ENCODE measurements at regions not wholly inside any gene's neighbourhood (a gene's known extent, or its start where the extent isn't known, plus 50 kb on each side); places are given as distances from the start of the nearest gene placed in this dataset.

DNA sequence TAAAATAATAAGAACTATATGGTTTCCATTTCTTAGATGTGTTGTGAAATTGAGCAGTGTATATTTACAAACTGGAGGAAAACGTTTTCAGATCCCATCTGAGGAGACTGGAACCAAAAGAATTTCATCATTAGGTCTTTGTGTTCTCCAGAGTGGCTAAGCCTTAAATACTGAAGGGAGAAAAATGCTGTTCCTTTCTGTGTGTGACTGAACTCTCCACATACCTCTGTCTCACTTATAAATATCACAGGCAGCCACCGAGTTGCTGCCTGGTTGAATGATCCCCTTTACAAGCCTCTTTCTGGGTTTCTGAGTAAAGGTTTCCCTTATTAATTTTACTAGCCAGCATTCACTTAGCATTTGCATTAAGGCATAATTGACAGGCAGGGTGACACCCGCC is 913.9 kb upstream of the NR2F2 start:
- DNase-seq = no peak

DNA sequence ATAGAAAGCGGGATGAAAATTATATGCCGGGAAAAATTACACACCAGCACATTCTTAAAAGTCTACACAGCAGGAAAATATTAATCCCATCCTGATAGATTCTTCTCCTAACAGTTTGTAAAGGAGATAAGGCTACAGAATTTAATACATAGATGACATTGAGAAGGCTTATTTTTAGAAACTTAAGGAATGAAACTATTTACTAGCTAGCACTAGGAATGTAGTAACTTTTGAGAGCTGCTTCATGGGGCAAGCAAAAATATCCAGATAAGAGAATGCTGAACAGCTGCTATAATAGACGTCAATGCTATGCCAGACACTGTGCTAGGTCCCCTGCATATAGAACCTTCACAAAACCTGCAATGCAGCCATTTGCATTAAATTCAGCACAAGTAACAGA is 912.7 kb upstream of the NR2F2 start:
- no peak for DNase-seq

DNA sequence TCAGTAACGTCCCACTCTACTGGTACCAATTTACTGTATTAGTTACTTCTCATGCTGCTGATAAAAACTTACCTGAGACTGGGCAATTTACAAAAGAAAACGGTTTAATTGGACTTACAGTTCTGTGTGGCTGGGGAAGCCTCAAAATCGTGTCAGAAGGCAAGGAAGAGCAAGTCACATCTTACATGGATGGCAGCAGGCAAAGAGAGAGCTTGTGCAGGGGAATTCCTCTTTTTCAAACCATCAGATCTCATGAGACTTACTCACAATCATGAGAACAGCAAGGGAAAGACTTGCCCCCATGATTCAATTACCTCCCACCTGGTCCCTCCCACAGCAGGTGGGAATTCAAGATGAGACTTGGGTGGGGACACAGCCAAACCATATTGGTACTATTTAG is 908.2 kb upstream of the NR2F2 start:
- no peak for DNase-seq

DNA sequence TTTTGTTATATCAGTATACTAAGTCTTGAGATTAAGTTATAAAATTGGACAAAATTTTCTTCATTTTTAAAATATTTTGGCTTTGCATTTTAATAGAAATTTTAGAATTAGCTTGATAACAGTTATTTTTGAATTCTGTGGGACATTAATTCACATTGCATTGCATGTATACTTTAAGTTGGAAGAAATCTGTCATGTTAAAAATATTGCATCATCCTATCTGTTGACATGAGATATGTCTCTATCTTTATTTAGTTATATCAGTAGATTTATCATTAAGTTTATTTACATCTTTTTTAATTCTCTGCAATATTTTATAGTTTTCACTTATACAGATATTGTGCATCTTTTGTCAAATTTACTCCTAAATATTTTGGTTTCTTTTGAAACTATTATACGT is 904.6 kb upstream of the NR2F2 start:
- DNase-seq = no peak

DNA sequence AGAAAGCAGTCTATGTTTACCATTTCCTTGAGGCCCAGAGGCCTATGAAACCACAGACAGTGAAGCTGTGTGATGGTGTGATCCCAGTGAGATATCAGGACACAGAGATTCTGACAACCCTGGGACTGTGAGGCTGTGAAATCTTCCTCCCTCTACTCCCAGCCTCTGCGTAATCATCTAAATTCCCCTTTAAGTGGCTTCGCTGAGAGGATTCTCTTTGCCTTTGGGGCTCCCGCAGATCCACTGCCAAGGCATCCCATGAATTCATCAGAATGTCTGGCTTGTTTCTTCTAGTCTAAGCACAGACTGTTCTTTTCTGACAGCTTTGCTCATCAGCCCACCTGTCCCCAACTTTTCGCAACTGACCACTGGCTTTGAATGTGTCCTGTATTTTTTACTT is 901.2 kb upstream of the NR2F2 start:
- no peak for DNase-seq

DNA sequence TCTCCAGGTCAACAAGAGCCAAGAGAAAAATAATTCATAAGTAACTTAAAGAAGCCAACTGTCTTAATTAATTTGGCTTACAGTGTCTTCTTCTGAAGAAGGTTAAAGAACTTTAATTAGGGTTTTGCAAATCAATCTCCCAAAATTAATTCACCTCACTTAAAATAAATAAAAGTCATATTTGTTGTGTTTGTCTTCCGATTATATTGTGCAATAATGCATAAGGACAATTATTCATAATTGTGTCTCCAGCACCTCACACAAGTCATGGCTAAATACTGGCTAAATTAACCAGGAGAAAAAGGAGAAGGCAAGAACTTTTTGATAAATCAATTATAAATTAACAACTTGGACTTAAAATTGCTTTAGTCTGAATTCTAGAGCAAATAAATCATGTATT is 899.0 kb upstream of the NR2F2 start:
- DNase-seq = no peak

DNA sequence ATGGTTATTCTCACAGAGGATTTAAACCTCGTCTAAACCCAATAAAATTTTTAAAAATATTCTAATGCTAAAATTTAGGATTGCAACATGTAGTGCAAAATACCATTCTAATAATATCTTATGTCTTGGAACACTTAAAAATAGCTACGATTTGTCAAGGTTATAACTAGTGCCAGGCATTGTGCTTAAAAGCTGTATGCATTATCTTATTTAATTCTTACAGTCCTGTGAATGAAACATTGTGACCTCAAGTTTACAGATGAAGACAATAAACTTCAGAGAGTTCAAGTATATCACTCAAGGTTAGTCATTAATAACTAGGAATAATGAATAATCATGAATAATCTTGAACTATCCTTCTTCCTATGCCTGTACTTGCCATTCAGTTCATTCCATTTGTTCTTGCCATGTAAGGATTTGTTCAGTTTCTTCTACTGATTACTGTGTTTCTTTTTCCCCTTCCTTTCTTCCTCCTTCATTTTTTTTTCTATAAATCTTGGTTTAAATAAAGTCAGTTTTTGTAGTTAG is 897.6 kb upstream of the NR2F2 start:
- DNase-seq = no peak

DNA sequence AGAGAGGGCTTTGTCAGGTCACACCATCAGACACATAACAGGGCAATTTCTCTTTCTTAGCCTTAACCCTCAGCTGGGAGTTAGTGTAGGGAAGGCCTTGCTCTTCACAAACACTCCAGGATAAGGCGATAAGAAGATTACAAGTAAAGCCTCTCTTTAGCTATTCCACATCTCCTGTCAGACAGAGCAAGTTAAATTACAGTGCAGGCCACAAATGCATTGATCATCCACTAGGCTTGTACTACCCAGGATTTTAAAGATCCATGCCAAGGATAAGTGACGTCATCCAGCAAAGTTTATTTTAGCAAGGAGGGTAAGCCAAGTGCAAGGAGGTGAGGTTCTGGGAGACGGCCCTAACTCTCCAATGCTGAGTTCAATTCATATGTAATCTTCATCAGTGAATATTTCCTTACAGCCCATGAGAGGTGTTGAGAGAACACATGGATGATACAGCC is 890.6 kb upstream of the NR2F2 start:
- no peak for DNase-seq

DNA sequence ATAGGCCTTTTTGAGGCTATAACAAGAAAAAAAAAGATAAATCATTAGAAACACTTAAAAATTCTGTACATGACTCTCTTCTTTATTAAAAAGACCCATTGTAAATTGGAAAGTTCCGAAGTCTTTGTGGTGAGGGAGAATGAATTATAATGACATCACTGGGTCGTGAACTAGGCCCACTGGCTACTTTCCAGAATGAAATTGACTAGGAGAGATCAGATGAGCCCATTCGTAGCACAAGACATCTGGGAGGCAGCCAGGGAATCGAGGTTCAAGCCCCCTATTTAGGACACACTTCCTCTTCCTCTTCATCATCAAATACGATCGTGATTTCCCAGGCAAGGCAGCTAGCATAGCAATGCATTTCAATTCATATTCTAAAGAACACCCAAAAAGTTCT is 889.8 kb upstream of the NR2F2 start:
- no peak for DNase-seq

DNA sequence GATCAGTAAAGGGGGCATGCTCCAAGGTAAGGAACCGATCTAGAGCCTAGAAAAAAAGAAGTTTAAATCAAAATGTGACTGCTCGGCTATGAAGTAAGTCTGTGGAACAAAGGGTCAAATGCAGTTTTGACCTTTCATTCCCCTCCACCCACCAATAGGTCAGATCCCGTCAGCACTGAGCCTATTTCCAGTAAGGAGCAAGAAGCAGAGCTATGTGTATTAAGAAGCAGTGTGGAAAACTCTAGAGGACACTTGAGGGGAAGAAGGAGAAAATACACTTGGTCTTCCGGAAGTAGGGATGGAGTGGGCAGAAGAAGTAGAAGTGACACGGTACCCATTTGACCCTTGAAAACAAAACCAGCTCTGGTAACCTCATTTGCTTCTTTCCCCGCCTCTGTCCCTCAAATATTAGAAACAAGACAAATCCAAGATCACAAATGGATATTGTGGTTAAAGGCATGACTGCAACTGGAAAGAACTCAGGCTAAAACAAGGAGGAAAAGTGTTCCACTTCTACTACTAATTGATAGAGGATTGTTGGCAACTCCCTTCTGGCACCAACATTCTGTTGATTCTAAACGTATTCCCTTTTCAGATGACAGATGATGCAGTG is 888.3 kb upstream of the NR2F2 start:
- DNase-seq = no peak

DNA sequence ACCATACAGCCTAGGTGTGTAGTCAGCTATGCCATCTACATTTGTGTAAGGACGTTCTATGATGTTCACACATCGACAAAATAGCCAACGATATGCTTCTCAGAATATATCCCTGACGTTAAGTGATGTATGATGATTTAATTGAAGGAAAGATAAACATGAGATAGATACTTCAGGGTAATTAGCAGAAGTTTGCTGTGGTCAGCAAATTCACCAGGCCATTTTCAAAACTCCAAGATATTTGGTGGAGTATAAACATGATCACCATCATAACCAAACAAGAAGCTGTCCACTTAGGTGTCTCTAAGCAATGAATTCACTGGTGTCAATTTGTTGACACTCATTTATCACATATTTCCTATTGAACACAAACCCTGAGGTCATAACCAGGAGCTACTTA is 885.6 kb upstream of the NR2F2 start:
- no peak for DNase-seq

DNA sequence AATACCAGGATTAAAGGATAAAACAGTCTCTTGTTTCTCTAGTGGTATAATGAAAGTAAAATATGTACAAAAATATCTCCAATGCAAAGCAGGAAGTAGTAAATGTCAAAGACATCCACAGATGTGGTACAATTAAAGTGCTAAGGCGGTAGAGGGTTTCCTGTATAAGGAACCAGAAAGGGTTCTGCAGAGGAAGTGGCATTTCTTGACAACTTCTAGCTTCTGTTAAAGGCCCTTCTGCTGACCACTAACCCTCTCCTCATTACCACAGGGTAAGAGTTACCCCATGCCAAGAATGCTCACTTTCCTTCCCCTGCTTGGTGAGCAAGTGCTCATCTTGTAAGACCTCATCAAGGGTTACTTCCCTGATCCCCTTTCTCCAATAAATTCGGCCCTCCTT is 883.6 kb upstream of the NR2F2 start:
- DNase-seq = no peak

DNA sequence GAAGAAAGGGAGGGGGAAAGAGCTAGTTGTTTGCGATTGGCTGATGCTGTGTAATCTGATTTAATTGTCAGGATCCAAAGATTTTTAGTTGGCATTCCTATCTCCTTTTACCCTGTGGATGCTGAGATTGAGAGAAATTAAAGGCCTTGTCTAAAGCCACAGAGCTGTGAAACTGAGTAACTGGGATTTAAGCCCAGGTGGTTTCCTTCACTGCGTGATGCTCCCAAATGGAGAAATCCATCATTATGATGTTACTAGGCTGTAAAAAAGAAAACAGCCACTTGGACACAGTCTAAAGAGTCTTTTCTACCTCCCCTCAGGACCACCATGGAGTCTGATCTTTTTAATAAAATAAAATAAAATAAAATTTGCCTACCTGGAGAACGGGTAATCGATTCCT is 883.0 kb upstream of the NR2F2 start:
- no peak for DNase-seq

DNA sequence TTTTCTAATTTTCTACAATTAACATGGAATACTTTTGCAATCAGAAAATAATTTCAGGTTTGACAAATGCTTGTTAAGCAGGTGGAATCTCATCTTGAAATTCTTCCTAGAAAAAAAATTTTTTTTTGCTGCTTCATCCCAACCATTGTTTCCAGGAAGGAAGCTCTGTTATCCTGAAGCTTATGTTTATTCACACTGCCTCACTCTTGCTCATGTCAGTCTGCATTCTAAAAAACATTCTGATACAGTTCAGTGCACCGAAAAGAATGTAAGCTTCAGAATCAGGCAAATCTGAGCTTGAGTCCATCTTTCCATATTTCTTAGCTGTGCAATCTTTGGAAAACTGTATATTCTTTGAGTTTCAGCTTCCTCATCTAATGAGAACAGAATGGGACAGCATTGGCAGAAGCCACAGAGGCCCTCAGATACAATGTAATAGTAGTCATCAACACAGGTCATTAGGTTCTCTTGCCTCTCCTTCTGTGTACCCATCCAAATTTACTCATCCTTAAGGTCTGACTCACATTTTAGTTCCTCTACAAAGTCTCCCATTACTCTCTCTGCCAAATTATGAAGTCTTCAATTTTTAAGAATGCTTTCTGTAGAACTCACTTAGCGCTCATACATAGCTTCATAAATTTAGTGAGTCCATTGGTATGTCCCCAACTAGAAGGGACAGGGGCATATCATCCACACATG is 881.8 kb upstream of the NR2F2 start:
- DNase-seq = no peak

DNA sequence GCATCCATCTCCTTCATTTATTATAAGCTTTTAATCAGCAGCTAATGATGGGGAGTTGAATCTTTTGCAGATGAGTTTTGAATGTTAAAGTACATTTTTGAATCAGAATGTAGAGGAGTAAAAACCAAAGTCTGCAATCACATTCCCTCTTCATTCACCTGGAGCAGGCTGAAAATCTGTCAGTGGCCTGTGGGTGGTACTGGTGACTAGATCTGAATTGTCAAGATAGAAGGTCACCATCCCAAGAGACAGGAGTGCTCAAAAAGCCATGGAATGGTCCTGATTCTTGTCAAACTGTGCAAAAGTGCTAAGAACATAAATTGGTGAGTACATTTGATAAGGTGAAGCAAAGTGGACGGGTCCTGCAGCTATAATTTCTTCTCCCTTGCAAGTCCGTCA is 881.3 kb upstream of the NR2F2 start:
- no peak for DNase-seq

DNA sequence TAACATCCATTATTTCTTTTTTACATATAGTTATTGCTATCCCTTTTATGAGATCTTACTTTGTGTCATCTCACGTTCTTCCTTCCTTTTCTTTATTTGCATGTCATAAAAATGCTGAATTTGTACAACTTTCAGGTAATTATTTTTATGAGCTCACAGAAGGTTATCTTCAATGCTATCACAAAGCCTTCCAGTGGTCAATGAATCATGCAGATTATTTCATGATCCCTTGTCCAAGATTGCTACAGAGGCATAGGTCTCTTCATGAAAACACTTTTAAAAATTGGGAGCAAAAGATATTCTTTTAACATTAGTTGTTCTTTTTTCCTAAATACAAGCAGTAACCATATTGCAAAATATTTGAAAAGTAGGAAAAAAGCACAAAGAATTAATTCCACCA is 880.1 kb upstream of the NR2F2 start:
- no peak for DNase-seq

DNA sequence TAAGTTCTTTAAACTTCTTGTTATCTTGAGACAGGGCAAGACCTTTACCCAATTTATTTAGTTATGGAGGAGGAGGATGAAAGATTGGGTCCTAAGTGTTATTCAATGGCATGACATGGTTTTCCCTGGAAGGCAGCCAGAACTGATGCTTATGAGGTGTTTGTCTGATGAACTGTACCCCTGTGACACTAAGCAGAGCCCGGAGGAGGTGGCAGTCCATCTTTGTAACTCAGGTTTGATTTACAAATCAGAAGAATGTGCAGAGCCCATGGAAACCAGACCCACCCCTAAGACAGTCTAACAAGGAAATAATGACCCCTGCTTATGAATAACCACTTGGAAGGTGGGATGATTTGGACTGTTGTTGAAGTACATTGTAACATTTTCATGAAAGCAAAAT is 878.6 kb upstream of the NR2F2 start:
- no peak for DNase-seq

DNA sequence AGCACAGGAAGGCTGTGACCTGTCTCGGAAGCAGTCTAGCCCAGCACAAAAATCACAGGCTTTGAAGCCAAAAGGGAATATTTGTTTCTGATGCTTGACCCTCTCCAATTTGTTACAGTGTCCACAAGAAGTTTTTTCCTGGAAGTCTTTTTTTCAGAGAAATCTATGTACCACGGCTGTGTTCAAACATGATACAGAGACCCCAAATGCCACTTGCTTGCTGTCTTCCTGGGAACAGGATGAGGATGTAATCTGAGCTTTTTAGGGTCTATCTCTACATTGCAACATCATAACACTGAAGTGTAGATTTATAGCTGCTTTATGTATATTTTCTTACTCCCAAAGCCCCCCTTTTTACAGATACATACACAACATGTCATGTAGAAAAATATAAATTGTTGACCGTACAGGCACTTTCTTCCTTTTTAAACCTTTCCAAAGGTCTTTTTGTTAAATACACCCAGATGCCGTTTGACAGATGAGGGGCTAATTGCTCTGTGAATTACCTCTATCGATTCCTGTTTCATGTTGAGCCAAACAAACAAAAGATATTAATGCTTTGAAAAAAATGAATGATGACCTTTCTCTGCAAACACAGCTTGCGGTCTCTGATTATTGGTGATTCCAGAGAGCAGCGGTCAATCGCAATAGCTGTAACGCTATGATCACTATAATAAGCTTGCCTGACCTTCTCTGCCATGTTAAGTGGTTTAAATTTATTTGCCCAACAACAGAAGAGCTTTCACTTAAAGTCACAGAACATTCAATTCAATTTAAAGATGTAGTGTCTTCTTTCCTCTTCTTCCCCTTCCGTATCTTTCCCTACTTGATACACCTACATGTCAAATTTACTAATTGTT is 875.9 kb upstream of the NR2F2 start:
- no peak for DNase-seq

DNA sequence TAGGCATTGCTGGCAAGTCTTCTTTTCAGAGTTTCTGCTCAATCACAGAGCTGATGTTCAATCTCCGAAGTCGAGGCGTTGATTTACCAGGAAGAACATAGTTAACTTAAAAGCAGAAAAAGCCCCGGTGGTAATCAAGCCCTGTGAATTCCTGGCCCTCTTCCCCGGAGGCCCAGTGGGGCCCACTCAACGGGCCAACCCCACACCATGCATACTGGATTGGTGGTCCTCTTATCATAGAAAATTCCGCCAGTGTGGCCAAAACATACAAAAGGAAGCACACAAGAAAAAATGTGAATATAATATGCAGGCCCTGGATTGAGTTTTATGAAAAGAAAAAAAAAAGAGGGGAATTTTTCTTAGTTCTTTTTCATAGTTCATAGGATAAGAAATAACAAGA is 873.0 kb upstream of the NR2F2 start:
- no peak for DNase-seq

DNA sequence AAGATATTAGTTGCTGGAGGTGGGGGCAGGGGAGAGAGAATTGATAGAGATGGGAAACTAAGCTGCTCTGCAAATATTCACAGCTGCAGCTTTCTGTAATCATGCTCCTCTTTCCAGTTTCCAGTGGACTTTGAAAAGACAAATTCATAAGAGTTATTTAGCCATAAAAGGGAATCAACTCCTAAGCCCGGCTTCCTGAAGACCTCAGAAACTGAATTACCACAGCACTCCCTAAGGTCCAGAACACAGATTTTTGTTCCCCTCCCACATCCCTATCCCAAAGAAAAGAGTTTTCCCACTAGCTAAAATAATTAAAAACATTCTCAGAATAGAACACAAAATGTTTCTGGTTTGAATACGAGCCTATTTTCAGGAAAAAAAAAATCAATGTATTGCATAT is 871.8 kb upstream of the NR2F2 start:
- no peak for DNase-seq

DNA sequence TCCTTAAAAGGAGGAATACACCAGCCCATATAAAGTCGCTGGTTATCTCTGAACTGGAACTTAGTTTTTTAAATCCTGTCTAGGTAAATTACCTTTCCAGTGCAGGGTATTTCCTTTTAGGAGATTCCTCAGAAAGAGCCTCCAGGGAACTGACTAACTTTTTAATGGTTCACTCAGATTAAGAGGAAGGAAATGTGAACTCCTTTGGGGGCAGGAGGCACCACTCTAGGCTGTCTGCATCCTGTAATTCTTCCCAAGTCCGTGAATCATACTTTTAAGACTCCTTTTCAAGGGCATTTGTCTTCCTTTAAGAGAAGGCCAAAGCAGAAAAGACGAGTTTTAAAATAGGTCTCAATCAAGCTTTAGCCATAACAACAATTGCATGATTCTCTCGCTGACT is 871.2 kb upstream of the NR2F2 start:
- no peak for DNase-seq

DNA sequence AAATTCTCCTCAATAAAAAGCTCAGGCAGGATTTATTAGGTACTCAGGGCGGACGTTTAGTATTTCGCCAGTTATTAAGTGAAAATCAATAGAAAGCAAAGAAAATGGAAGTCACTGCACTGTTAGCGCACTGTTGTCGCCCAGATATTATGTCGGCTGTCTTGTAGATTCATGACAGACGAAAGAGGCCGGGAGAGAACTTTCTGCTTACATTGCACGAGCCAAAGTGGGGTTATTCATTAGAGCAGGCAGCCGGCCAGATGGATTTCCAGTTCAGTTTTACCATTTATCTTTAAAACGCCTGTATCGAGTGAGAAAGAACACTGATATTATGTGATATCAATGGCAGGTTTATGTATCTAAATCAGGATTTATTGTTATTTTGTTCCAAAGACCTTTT is 866.0 kb upstream of the NR2F2 start:
- no peak for DNase-seq

DNA sequence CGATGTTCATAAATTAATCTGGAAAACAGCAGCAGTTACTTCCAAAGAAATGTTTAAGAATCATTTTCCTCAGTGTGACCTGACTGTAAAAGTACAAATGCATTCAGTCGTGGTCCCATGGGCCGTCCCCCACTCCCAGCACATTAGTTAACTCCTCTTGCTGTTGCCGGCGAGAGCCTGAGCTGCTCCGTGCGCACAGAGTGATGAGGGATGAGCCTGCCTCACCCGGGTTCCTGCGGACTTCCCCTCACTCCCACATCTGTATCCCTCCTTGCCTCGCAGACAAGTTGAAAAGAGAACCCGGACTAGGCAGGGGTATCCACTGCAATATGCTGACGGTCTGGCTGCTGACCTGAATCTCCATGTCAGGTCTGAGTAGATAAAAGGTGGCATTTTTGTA is 861.7 kb upstream of the NR2F2 start:
- no peak for DNase-seq

DNA sequence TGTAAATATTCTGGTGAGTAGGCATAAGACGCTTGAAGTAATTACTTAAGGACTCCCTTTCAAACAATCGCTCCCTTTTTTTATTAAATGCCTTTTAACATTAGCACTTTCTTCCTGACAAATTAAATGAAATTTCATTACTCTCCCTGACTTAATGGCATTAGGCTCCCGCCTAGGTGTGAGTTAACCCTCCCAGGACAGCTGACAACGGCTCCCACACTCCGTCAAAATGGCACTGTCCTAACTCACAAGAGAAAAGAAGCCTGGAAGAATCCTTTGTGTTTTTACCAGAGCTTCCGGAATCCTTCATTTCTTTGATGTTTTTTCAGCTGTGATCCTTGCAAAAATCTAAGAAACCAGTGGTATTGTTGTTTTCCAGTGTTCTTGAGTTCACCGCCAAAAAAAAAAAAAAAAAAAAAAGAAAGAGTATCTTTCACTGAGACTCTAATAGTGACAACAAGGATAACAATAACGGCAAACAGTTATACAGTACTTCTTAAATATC is 861.0 kb upstream of the NR2F2 start:
- no peak for DNase-seq
